ENCODE measurements at regions not wholly inside any gene's neighbourhood (a gene's known extent, or its start where the extent isn't known, plus 50 kb on each side); places are given as distances from the start of the nearest gene placed in this dataset.

DNA sequence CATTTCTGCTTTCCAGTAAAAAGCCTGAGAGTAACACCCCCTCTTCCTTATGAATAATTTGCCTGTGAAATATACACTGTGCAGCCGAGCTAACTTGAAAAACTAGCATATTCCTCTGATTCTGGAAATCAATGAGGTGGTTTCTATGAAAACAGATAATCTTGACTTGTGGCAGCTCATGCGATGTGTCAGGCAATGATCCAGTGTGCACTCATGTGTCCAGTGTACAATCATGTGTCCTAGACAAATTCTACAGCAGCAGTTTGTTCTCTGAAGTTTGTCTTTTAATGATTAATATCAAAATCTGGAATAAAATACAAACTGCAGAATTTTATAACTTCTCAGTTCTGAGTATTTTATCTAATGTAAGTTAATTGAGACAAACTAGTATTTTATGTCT, 2213.9 kb upstream of the PCDH20 start:
- ATAC-seq (no peak), DNase-seq (ENCODE audit: low spot score) (no peak)
- H3K27ac Mint-ChIP-seq = no peak overlapping the region
- no peaks in the 10 kb centered on the region for H3K9me3 Mint-ChIP-seq
- H3K36me3 Mint-ChIP-seq = no peaks in the 10 kb centered on the region
- H3K4me3 Mint-ChIP-seq = no peak overlapping the region
- TF ChIP-seq ZNF317 (CRISPR knock-in tag; IDR thresholded peaks at IDR 0.05; ENCODE audit: borderline replicate concordance, low read depth) (no peak), RORB (CRISPR knock-in tag; IDR thresholded peaks at IDR 0.05) (no peak), FOXJ3 (CRISPR knock-in tag; IDR thresholded peaks at IDR 0.05; ENCODE audit: borderline replicate concordance) (no peak), ZNF263 (CRISPR knock-in tag; IDR thresholded peaks at IDR 0.05; ENCODE audit: low read depth) (no peak)
- TF ChIP-seq, protein P1, sequence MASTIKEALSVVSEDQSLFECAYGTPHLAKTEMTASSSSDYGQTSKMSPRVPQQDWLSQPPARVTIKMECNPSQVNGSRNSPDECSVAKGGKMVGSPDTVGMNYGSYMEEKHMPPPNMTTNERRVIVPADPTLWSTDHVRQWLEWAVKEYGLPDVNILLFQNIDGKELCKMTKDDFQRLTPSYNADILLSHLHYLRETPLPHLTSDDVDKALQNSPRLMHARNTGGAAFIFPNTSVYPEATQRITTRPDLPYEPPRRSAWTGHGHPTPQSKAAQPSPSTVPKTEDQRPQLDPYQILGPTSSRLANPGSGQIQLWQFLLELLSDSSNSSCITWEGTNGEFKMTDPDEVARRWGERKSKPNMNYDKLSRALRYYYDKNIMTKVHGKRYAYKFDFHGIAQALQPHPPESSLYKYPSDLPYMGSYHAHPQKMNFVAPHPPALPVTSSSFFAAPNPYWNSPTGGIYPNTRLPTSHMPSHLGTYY (CRISPR knock-in tag; IDR thresholded peaks at IDR 0.05) = no peak
- TF ChIP-seq, protein P2, sequence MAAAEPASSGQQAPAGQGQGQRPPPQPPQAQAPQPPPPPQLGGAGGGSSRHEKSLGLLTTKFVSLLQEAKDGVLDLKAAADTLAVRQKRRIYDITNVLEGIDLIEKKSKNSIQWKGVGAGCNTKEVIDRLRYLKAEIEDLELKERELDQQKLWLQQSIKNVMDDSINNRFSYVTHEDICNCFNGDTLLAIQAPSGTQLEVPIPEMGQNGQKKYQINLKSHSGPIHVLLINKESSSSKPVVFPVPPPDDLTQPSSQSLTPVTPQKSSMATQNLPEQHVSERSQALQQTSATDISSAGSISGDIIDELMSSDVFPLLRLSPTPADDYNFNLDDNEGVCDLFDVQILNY (CRISPR knock-in tag; IDR thresholded peaks at IDR 0.05) = no peak
- TF ChIP-seq, protein P3, sequence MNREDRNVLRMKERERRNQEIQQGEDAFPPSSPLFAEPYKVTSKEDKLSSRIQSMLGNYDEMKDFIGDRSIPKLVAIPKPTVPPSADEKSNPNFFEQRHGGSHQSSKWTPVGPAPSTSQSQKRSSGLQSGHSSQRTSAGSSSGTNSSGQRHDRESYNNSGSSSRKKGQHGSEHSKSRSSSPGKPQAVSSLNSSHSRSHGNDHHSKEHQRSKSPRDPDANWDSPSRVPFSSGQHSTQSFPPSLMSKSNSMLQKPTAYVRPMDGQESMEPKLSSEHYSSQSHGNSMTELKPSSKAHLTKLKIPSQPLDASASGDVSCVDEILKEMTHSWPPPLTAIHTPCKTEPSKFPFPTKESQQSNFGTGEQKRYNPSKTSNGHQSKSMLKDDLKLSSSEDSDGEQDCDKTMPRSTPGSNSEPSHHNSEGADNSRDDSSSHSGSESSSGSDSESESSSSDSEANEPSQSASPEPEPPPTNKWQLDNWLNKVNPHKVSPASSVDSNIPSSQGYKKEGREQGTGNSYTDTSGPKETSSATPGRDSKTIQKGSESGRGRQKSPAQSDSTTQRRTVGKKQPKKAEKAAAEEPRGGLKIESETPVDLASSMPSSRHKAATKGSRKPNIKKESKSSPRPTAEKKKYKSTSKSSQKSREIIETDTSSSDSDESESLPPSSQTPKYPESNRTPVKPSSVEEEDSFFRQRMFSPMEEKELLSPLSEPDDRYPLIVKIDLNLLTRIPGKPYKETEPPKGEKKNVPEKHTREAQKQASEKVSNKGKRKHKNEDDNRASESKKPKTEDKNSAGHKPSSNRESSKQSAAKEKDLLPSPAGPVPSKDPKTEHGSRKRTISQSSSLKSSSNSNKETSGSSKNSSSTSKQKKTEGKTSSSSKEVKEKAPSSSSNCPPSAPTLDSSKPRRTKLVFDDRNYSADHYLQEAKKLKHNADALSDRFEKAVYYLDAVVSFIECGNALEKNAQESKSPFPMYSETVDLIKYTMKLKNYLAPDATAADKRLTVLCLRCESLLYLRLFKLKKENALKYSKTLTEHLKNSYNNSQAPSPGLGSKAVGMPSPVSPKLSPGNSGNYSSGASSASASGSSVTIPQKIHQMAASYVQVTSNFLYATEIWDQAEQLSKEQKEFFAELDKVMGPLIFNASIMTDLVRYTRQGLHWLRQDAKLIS (CRISPR knock-in tag; IDR thresholded peaks at IDR 0.05; ENCODE audit: borderline replicate concordance) = no peak
- CTCF ChIA-PET = no interaction called here
- no peaks in the 10 kb centered on the region for H3K27me3 Mint-ChIP-seq (ENCODE audit: low read depth)
- H3K4me1 Mint-ChIP-seq = no peaks in the 10 kb centered on the region
- POLR2A ChIA-PET = no interaction called here

DNA sequence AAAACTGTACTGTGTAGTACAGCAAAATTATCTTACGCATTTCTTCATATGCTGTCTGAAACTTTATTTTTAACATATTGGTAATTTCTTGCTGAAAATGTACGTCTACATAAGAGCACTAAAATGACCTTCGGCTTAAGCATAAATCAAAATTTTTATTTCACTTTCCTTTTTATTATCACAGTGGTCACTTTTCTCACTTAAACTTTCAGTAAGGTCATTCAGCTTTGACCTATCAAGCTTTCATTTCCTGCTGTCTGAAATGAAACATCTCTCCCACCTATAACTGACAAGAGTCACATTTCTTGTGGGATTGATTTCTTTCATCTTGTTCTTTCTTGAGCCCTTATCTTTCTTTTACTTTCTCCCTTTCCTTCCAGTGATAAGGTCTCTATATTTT, 2212.7 kb upstream of the PCDH20 start:
- Mint-ChIP-seq H3K4me1 (no peaks in the 10 kb centered on the region), H3K4me3 (no peak overlapping the region), H3K27me3 (ENCODE audit: low read depth) (no peaks in the 10 kb centered on the region), H3K9me3 (no peaks in the 10 kb centered on the region), H3K36me3 (no peaks in the 10 kb centered on the region), H3K27ac (no peak overlapping the region)
- DNase-seq (ENCODE audit: low spot score) = no peak
- ATAC-seq = no peak
- CTCF ChIA-PET = no interaction called here
- TF ChIP-seq SP1 (CRISPR knock-in tag; conservative IDR thresholded peaks at IDR 0.05) (no peak), ZNF396 (CRISPR knock-in tag; IDR thresholded peaks at IDR 0.05; ENCODE audit: borderline replicate concordance) (no peak), IRF2 (CRISPR knock-in tag; IDR thresholded peaks at IDR 0.05; ENCODE audit: borderline replicate concordance, low read depth) (no peak), ZNF423 (CRISPR knock-in tag; IDR thresholded peaks at IDR 0.05) (no peak), CBFB (CRISPR knock-in tag; IDR thresholded peaks at IDR 0.05; ENCODE audit: low read depth) (no peak), JAZF1 (CRISPR knock-in tag; IDR thresholded peaks at IDR 0.05) (no peak), CREM (CRISPR knock-in tag; IDR thresholded peaks at IDR 0.05) (no peak), EMX1 (CRISPR knock-in tag; IDR thresholded peaks at IDR 0.05) (no peak), ETV6 (CRISPR knock-in tag; IDR thresholded peaks at IDR 0.05) (no peak), TP53 (CRISPR knock-in tag; IDR thresholded peaks at IDR 0.05) (no peak)
- TF ChIP-seq, protein P4, sequence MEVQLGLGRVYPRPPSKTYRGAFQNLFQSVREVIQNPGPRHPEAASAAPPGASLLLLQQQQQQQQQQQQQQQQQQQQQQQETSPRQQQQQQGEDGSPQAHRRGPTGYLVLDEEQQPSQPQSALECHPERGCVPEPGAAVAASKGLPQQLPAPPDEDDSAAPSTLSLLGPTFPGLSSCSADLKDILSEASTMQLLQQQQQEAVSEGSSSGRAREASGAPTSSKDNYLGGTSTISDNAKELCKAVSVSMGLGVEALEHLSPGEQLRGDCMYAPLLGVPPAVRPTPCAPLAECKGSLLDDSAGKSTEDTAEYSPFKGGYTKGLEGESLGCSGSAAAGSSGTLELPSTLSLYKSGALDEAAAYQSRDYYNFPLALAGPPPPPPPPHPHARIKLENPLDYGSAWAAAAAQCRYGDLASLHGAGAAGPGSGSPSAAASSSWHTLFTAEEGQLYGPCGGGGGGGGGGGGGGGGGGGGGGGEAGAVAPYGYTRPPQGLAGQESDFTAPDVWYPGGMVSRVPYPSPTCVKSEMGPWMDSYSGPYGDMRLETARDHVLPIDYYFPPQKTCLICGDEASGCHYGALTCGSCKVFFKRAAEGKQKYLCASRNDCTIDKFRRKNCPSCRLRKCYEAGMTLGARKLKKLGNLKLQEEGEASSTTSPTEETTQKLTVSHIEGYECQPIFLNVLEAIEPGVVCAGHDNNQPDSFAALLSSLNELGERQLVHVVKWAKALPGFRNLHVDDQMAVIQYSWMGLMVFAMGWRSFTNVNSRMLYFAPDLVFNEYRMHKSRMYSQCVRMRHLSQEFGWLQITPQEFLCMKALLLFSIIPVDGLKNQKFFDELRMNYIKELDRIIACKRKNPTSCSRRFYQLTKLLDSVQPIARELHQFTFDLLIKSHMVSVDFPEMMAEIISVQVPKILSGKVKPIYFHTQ (CRISPR knock-in tag; IDR thresholded peaks at IDR 0.05) = no peak
- TF ChIP-seq, protein P5, sequence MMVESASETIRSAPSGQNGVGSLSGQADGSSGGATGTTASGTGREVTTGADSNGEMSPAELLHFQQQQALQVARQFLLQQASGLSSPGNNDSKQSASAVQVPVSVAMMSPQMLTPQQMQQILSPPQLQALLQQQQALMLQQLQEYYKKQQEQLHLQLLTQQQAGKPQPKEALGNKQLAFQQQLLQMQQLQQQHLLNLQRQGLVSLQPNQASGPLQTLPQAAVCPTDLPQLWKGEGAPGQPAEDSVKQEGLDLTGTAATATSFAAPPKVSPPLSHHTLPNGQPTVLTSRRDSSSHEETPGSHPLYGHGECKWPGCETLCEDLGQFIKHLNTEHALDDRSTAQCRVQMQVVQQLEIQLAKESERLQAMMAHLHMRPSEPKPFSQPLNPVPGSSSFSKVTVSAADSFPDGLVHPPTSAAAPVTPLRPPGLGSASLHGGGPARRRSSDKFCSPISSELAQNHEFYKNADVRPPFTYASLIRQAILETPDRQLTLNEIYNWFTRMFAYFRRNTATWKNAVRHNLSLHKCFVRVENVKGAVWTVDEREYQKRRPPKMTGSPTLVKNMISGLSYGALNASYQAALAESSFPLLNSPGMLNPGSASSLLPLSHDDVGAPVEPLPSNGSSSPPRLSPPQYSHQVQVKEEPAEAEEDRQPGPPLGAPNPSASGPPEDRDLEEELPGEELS (CRISPR knock-in tag; IDR thresholded peaks at IDR 0.05) = no peak
- TF ChIP-seq, protein P6, sequence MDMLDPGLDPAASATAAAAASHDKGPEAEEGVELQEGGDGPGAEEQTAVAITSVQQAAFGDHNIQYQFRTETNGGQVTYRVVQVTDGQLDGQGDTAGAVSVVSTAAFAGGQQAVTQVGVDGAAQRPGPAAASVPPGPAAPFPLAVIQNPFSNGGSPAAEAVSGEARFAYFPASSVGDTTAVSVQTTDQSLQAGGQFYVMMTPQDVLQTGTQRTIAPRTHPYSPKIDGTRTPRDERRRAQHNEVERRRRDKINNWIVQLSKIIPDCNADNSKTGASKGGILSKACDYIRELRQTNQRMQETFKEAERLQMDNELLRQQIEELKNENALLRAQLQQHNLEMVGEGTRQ (CRISPR knock-in tag; IDR thresholded peaks at IDR 0.05) = no peak
- TF ChIP-seq, protein P2 (CRISPR knock-in tag; IDR thresholded peaks at IDR 0.05) = no peak
- POLR2A ChIA-PET = no interaction called here
